NCI-H82 (cell line): ENCODE measurements at regions not wholly inside any gene's neighbourhood (a gene's known extent, or its start where the extent isn't known, plus 50 kb on each side); places are given as distances from the start of the nearest gene placed in this dataset.
"Not testable (repeated sequence)": the region's sequence is repeated elsewhere in the genome, so short reads cannot be mapped to it uniquely, and the experiment has no call there.

ENCODE experiments used
- DNase-seq: peaks from one replicate; lab custom pipeline; 2025; lab: John Stamatoyannopoulos, UW

GRCh38 chr5:71907001-71907588 is 188.0 kb downstream of the CARTPT start:
- peak; percentile 28 for DNase-seq

- DNase-seq = peak; percentile 3
Observed at GRCh38 chr5:71907608-71908145, 188.6 kb downstream of the CARTPT start.

GRCh38 chr5:71910741-71911140 is 191.7 kb downstream of the CARTPT start:
- DNase-seq = no peak

- no peak for DNase-seq
Observed at GRCh38 chr5:71912021-71912420, 192.9 kb downstream of the CARTPT start.

GRCh38 chr5:71914281-71914680 is 193.0 kb upstream of the MAP1B start:
- no peak for DNase-seq

GRCh38 chr5:71922584-71923106 is 184.6 kb upstream of the MAP1B start:
- no peak for DNase-seq

- no peak for DNase-seq
Observed at GRCh38 chr5:71923755-71924154, 183.5 kb upstream of the MAP1B start.

GRCh38 chr5:71924325-71924724 is 182.9 kb upstream of the MAP1B start:
- no peak for DNase-seq

GRCh38 chr5:71924980-71925379 is 182.3 kb upstream of the MAP1B start:
- DNase-seq = peak; percentile 8

- DNase-seq = no peak
Observed at GRCh38 chr5:71925608-71926091, 181.6 kb upstream of the MAP1B start.

GRCh38 chr5:71929003-71929402 is 178.3 kb upstream of the MAP1B start:
- no peak for DNase-seq

- not testable (repeated sequence) for DNase-seq
Observed at GRCh38 chr5:71930554-71930953, 176.7 kb upstream of the MAP1B start.

GRCh38 chr5:71932131-71932654 is 175.1 kb upstream of the MAP1B start:
- no peak for DNase-seq

GRCh38 chr5:71932655-71933338 is 174.5 kb upstream of the MAP1B start:
- DNase-seq = peak; percentile 7

- DNase-seq = no peak
Observed at GRCh38 chr5:71934322-71934721, 173.0 kb upstream of the MAP1B start.

- peak; percentile 8 for DNase-seq
Observed at GRCh38 chr5:71937921-71938698, 169.2 kb upstream of the MAP1B start.

GRCh38 chr5:71938895-71939294 is 168.4 kb upstream of the MAP1B start:
- DNase-seq = no peak

GRCh38 chr5:71939452-71940230 is 167.6 kb upstream of the MAP1B start:
- DNase-seq = peak; percentile 67

- no peak for DNase-seq
Observed at GRCh38 chr5:71943874-71944273, 163.4 kb upstream of the MAP1B start.

- DNase-seq = peak; percentile 61
Observed at GRCh38 chr5:71945436-71945835, 161.8 kb upstream of the MAP1B start.

- DNase-seq = no peak
Observed at GRCh38 chr5:71946343-71947030, 160.8 kb upstream of the MAP1B start.
